ENCODE measurements at regions not wholly inside any gene's neighbourhood (a gene's known extent, or its start where the extent isn't known, plus 50 kb on each side); places are given as distances from the start of the nearest gene placed in this dataset.

- no peak for DNase-seq
These were observed 559.6 kb upstream of the DAB1 start for GRCh38 chr1:57983441-57983840.

GRCh38 chr1:57982852-57983251 lies 559.0 kb upstream of the DAB1 start:
- DNase-seq, result no peak

- DNase-seq, result no peak
These were observed 552.4 kb upstream of the DAB1 start for GRCh38 chr1:57976216-57976615.

GRCh38 chr1:57968321-57968720 lies 544.5 kb upstream of the DAB1 start:
- DNase-seq, result no peak

- DNase-seq, result no peak
These were observed 543.0 kb upstream of the DAB1 start for GRCh38 chr1:57966751-57967406.

GRCh38 chr1:57966340-57966739 lies 542.5 kb upstream of the DAB1 start:
- DNase-seq, result no peak

- no peak for DNase-seq
These were observed 539.7 kb upstream of the DAB1 start for GRCh38 chr1:57963581-57963980.

GRCh38 chr1:57959531-57960241 lies 535.8 kb upstream of the DAB1 start:
- DNase-seq, result no peak

- DNase-seq, result no peak
These were observed 533.7 kb upstream of the DAB1 start for GRCh38 chr1:57957576-57957975.

GRCh38 chr1:57951390-57951789 lies 527.5 kb upstream of the DAB1 start:
- no peak for DNase-seq

- DNase-seq, result no peak
These were observed 525.3 kb upstream of the DAB1 start for GRCh38 chr1:57949168-57949567.

GRCh38 chr1:57947471-57947870 lies 523.6 kb upstream of the DAB1 start:
- no peak for DNase-seq

GRCh38 chr1:57945045-57945444 lies 521.2 kb upstream of the DAB1 start:
- no peak for DNase-seq

GRCh38 chr1:57943365-57943764 lies 519.5 kb upstream of the DAB1 start:
- no peak for DNase-seq

- no peak for DNase-seq
These were observed 510.9 kb upstream of the DAB1 start for GRCh38 chr1:57934745-57935144.

GRCh38 chr1:57927003-57927402 lies 503.1 kb upstream of the DAB1 start:
- DNase-seq, result no peak

GRCh38 chr1:57926025-57926552 lies 502.2 kb upstream of the DAB1 start:
- no peak for DNase-seq

GRCh38 chr1:57925226-57925625 lies 501.4 kb upstream of the DAB1 start:
- DNase-seq, result no peak

- DNase-seq, result no peak
These were observed 498.3 kb upstream of the DAB1 start for GRCh38 chr1:57922130-57922529.

GRCh38 chr1:57916041-57916440 lies 492.2 kb upstream of the DAB1 start:
- no peak for DNase-seq

- DNase-seq, result no peak
These were observed 487.6 kb upstream of the DAB1 start for GRCh38 chr1:57911427-57911826.

GRCh38 chr1:57910782-57911181 lies 486.9 kb upstream of the DAB1 start:
- DNase-seq, result no peak

- no peak for DNase-seq
These were observed 486.4 kb upstream of the DAB1 start for GRCh38 chr1:57910305-57910704.

- DNase-seq, result no peak
These were observed 484.5 kb upstream of the DAB1 start for GRCh38 chr1:57908147-57908890.

Measured in Kasumi-1 (cell line).